Panc1 (cell line): ENCODE measurements at regions not wholly inside any gene's neighbourhood (a gene's known extent, or its start where the extent isn't known, plus 50 kb on each side); places are given as distances from the start of the nearest gene placed in this dataset.

Experiments
- ATAC-seq: fragments of 200-7000 bp; cut with Tn5 transposase; 2 replicates; pipeline ENCODE4 v1.9.1; 2020; ENCODE audit warnings: mild to moderate bottlenecking, moderate library complexity
- BruUV-seq: library from RNA; stranded (reverse); fragments of 400-500 nt; replicated peaks from 2 replicates; lab custom pipeline; 2021; lab: Mats Ljungman, UMichigan
- CTCF ChIA-PET: fragments of 300-600 bp; sonication (Branson Sonifier 250); formaldehyde crosslinking; loops from one replicate; lab custom pipeline; 2022; ENCODE audit warnings: antibody characterized with exemption; lab: Charles Lee
- POLR2A ChIA-PET: fragments of 300-600 bp; sonication (Branson Sonifier 250); formaldehyde crosslinking; loops from one replicate; lab custom pipeline; 2022; ENCODE audit warnings: antibody characterized with exemption; lab: Charles Lee
- DNase-seq: peaks from one replicate; pipeline ENCODE4 v3.0.0-alpha.2; 2010; ENCODE audit warnings: low read depth, low spot score
- H3K27ac ChIP-seq: 2 replicates; pipeline ENCODE4 v1.5.1; 2011; ENCODE audit warnings: mild to moderate bottlenecking, low read length, inconsistent platforms
- H3K27me3 ChIP-seq: fragments of 200-500 bp; sonication (Bioruptor generic); 2 replicates; pipeline ENCODE4 v1.6.0; 2014; ENCODE audit warnings: low read length, inconsistent platforms; ENCODE audit not compliant: control insufficient read depth, insufficient read depth
- H3K36me3 ChIP-seq: fragments of 200-500 bp; sonication (Bioruptor generic); 2 replicates; pipeline ENCODE4 v1.5.1; 2014; ENCODE audit warnings: inconsistent platforms, mild to moderate bottlenecking, low read length, moderate library complexity; ENCODE audit not compliant: control insufficient read depth, insufficient read depth
- H3K4me1 ChIP-seq: 2 replicates; pipeline ENCODE4 v1.5.1; 2011; ENCODE audit warnings: inconsistent platforms, mild to moderate bottlenecking, low read length, moderate library complexity; ENCODE audit not compliant: control insufficient read depth, insufficient read depth
- H3K4me3 ChIP-seq, 2 experiments: 2 replicates each; pipeline ENCODE4 v1.5.1; 2011 to 2012; ENCODE audit warnings: low read depth in 2 of 2, low read length in 2 of 2, mild to moderate bottlenecking in 2 of 2, inconsistent platforms in 1 of 2, moderate library complexity in 1 of 2
- H3K9me3 ChIP-seq: fragments of 200-500 bp; sonication (Bioruptor generic); 2 replicates; pipeline ENCODE4 v1.5.1; 2014; ENCODE audit warnings: low read depth, mild to moderate bottlenecking, inconsistent platforms, low read length, moderate library complexity; ENCODE audit not compliant: control insufficient read depth, insufficient read depth
- CTCF ChIP-seq: fragments of 450-650 bp; IDR thresholded peaks from 2 replicates; pipeline ENCODE4 v1.5.1; 2017; ENCODE audit warnings: mild to moderate bottlenecking
- POLR2AphosphoS5 ChIP-seq: IDR thresholded peaks from 2 replicates; pipeline ENCODE4 v1.6.1; 2012; ENCODE audit warnings: mild to moderate bottlenecking, low read depth, low read length, moderate library complexity
- REST ChIP-seq, 2 experiments: IDR thresholded peaks; 2 replicates each; pipeline ENCODE4 v1.6.1; 2011 to 2012; ENCODE audit warnings: low read depth in 2 of 2, control low read depth in 1 of 2, low read length in 1 of 2, mild to moderate bottlenecking in 1 of 2, moderate library complexity in 1 of 2; ENCODE audit not compliant: insufficient read depth in 1 of 2
- SIN3A ChIP-seq: IDR thresholded peaks from 2 replicates; pipeline ENCODE4 v1.6.1; 2012; ENCODE audit warnings: low read depth, mild to moderate bottlenecking, low read length, moderate library complexity, borderline replicate concordance; ENCODE audit not compliant: insufficient read depth
- TCF7L2 ChIP-seq: IDR thresholded peaks from 2 replicates; pipeline ENCODE4 v1.6.1; 2011; ENCODE audit warnings: mild to moderate bottlenecking, low read depth, low read length, inconsistent platforms
- in situ Hi-C: cut with HindIII; loops from 2 replicates; pipeline ENCODE4 v1.10.0; 2016; ENCODE audit warnings: low sequenced_read_pairs, low pct_unique_long_range_greater_than_20kb
- intact Hi-C: fragments of 100-400 bp; cut with micrococcal nuclease; formaldehyde crosslinking; loops from one replicate; pipeline ENCODE4 v1.10.0; 2022; ENCODE audit not compliant: unreplicated experiment

GRCh38 chr21:41011098-41011731 is 156.7 kb upstream of the BACE2 start:
- ATAC-seq (no peak), DNase-seq (no peak)
- Histone ChIP-seq H3K4me1 (no peaks in the 10 kb centered on the region), H3K36me3 (no peaks in the 10 kb centered on the region), H3K9me3 (no peaks in the 10 kb centered on the region), H3K4me3 (no peak overlapping the region), H3K27me3 (no peaks in the 10 kb centered on the region), H3K27ac (no peak overlapping the region)
- POLR2A ChIA-PET: interaction anchor here (0.6 kb wide), 1 partner anchor 61 kb away, joined by 3 read pairs; no protein-coding TSS in a partner anchor
- intact Hi-C loops: no loop called here
- in situ Hi-C loops: no loop called here
- CTCF ChIA-PET: no interaction called here
- no TSS peak for BruUV-seq
- TF ChIP-seq REST (IDR thresholded peaks at IDR 0.05; ENCODE audit: insufficient read depth in 1 of 2, low read depth in 2 of 2, low read length in 1 of 2) (no peak), POLR2AphosphoS5 (no peak), SIN3A (no peak)

GRCh38 chr21:41011951-41012366 is 156.0 kb upstream of the BACE2 start:
- in situ Hi-C loops: no loop called here
- ChIA-PET CTCF (no interaction called here), POLR2A (no interaction called here)
- BruUV-seq: no TSS peak
- DNase-seq: no peak
- TF ChIP-seq TCF7L2: no peak
- no peak for TF ChIP-seq CTCF
- no peak for TF ChIP-seq POLR2AphosphoS5
- no peak for TF ChIP-seq SIN3A
- Histone ChIP-seq H3K27me3 (no peaks in the 10 kb centered on the region), H3K36me3 (no peaks in the 10 kb centered on the region), H3K27ac (no peak overlapping the region), H3K9me3 (no peaks in the 10 kb centered on the region), H3K4me1 (no peaks in the 10 kb centered on the region), H3K4me3 (no peak overlapping the region)
- intact Hi-C loops: no loop called here
- ATAC-seq: no peak

GRCh38 chr21:41012425-41012824 is 155.5 kb upstream of the BACE2 start:
- ChIA-PET POLR2A (no interaction called here), CTCF (no interaction called here)
- no peaks in the 10 kb centered on the region for H3K27me3 ChIP-seq
- DNase-seq: no peak
- no peaks in the 10 kb centered on the region for H3K9me3 ChIP-seq
- TF ChIP-seq POLR2AphosphoS5 (no peak), CTCF (no peak), REST (IDR thresholded peaks at IDR 0.05; ENCODE audit: insufficient read depth in 1 of 2, low read depth in 2 of 2, low read length in 1 of 2) (no peak), SIN3A (no peak), TCF7L2 (no peak)
- intact Hi-C loops: no loop called here
- H3K4me3 ChIP-seq: no peak overlapping the region
- no peak for ATAC-seq
- H3K36me3 ChIP-seq: no peaks in the 10 kb centered on the region
- H3K4me1 ChIP-seq: no peaks in the 10 kb centered on the region
- in situ Hi-C loops: no loop called here
- H3K27ac ChIP-seq: no peak overlapping the region
- no TSS peak for BruUV-seq
